Right cardiac atrium (tissue), 5 donors: ENCODE measurements at regions not wholly inside any gene's neighbourhood (a gene's known extent, or its start where the extent isn't known, plus 50 kb on each side); places are given as distances from the start of the nearest gene placed in this dataset.
A peak's percentile ranks its signal among the peaks of the same experiment; 100 is the strongest.

Experiments used
- ATAC-seq, 2 donors: fragments of 200-7000 bp; cut with Tn5 transposase; one replicate each; pipeline versions ENCODE4 v1.8.0 to v1.9.1; 2020; ENCODE audit warnings: moderate library complexity in 2 of 2, mild to moderate bottlenecking in 1 of 2
- DNase-seq, 3 donors: peaks; one replicate each; pipeline ENCODE4 v3.0.0-alpha.2; 2020
- H3K27ac ChIP-seq: one replicate; pipeline ENCODE4 v1.5.1; 2013; ENCODE audit warnings: mild to moderate bottlenecking, low read length, control low read depth, moderate library complexity
- H3K27me3 ChIP-seq: one replicate; pipeline ENCODE4 v1.6.1; 2013; ENCODE audit not compliant: control insufficient read depth, insufficient read depth
- H3K4me1 ChIP-seq: one replicate; pipeline ENCODE4 v1.6.1; 2013; ENCODE audit warnings: low read length; ENCODE audit not compliant: control insufficient read depth, insufficient read depth
- H3K4me3 ChIP-seq: one replicate; pipeline ENCODE4 v1.5.1; 2013; ENCODE audit warnings: low read length, control low read depth
- H3K9me3 ChIP-seq: one replicate; pipeline ENCODE4 v1.6.1; 2013; ENCODE audit warnings: low read length; ENCODE audit not compliant: control insufficient read depth
- WGBS: extraction: QIAGEN DNeasy Blood & Tissue Kit; methylation state at CpG from one replicate; pipeline ENCODE4 v1.1.7; 2013; 5-methylcytosine and 5-hydroxymethylcytosine counted together
- intact Hi-C, 4 donors: fragments of 100-400 bp; cut with DNase I; formaldehyde crosslinking; loops; one replicate each; pipeline versions ENCODE4 v1.11.0 to v1.14.0; 2022 to 2023
- donor health status: healthy with polysubstance abuse.
- donor health status: DM: no; HTN: yes; CAD: no.
- donor health status: DM: no; HTN: no; CAD: no.
- donor health status: DM: no; HTN: yes; CAD: no; lungs with severe emphysema.
- donor health status: DM: yes; HTN: yes; CAD: no.

GRCh38 chr22:48316257-48317250 is 1511.1 kb downstream of the BRD1 start:
- WGBS: 78% methylated on average over 19 of the region's 19 CpGs
- H3K4me1 ChIP-seq: no peaks in the 10 kb centered on the region
- peak in 1 of 2 donors; percentile 21 for ATAC-seq
- H3K9me3 ChIP-seq: no peaks in the 10 kb centered on the region
- no peak overlapping the region for H3K27ac ChIP-seq
- DNase-seq: peak in 1 of 3 donors; percentile 37
- intact Hi-C loops: no loop called here
- no peak overlapping the region for H3K4me3 ChIP-seq
- H3K27me3 ChIP-seq: no peaks in the 10 kb centered on the region

GRCh38 chr22:48315439-48316256 is 1512.0 kb downstream of the BRD1 start:
- ATAC-seq (no peak), DNase-seq (peak in 1 of 3 donors; percentile 45)
- Histone ChIP-seq H3K9me3 (no peaks in the 10 kb centered on the region), H3K27ac (no peak overlapping the region), H3K4me3 (no peak overlapping the region), H3K27me3 (no peaks in the 10 kb centered on the region), H3K4me1 (no peaks in the 10 kb centered on the region)
- WGBS: 81% methylated on average over 23 of the region's 23 CpGs
- intact Hi-C loops: no loop called here

- Histone ChIP-seq H3K4me3 (no peak overlapping the region), H3K27me3 (no peaks in the 10 kb centered on the region), H3K27ac (no peak overlapping the region), H3K4me1 (no peaks in the 10 kb centered on the region), H3K9me3 (no peaks in the 10 kb centered on the region)
- ATAC-seq (no peak), DNase-seq (no peak)
- 65% methylated on average over 6 of the region's 6 CpGs for WGBS
- intact Hi-C loops: no loop called here
Measured at GRCh38 chr22:48314073-48314472, 1513.6 kb downstream of the BRD1 start.

- Histone ChIP-seq H3K4me1 (no peaks in the 10 kb centered on the region), H3K27ac (no peak overlapping the region), H3K27me3 (no peaks in the 10 kb centered on the region), H3K4me3 (no peak overlapping the region), H3K9me3 (no peaks in the 10 kb centered on the region)
- no peak for ATAC-seq
- intact Hi-C loops: no loop called here
- DNase-seq: no peak
- 76% methylated on average over 14 of the region's 14 CpGs for WGBS
Measured at GRCh38 chr22:48313175-48313830, 1514.4 kb downstream of the BRD1 start.

- no peak for ATAC-seq
- no peak overlapping the region for H3K4me3 ChIP-seq
- H3K27me3 ChIP-seq: no peaks in the 10 kb centered on the region
- no peaks in the 10 kb centered on the region for H3K4me1 ChIP-seq
- no peak for DNase-seq
- 51% methylated on average over 10 of the region's 10 CpGs for WGBS
- no peak overlapping the region for H3K27ac ChIP-seq
- intact Hi-C loops: no loop called here
- no peaks in the 10 kb centered on the region for H3K9me3 ChIP-seq
Measured at GRCh38 chr22:48310740-48311139, 1516.9 kb downstream of the BRD1 start.

- H3K4me1 ChIP-seq: no peaks in the 10 kb centered on the region
- no peak overlapping the region for H3K4me3 ChIP-seq
- intact Hi-C loops: no loop called here
- no peak for DNase-seq
- H3K9me3 ChIP-seq: no peaks in the 10 kb centered on the region
- ATAC-seq: no peak
- H3K27me3 ChIP-seq: no peaks in the 10 kb centered on the region
- no peak overlapping the region for H3K27ac ChIP-seq
- WGBS: 65% methylated on average over 6 of the region's 6 CpGs
Measured at GRCh38 chr22:48310289-48310688, 1517.4 kb downstream of the BRD1 start.

- H3K27me3 ChIP-seq: no peaks in the 10 kb centered on the region
- no peaks in the 10 kb centered on the region for H3K4me1 ChIP-seq
- no peak overlapping the region for H3K4me3 ChIP-seq
- H3K27ac ChIP-seq: no peak overlapping the region
- WGBS: 43% methylated on average over 8 of the region's 8 CpGs
- no peaks in the 10 kb centered on the region for H3K9me3 ChIP-seq
- intact Hi-C loops: no loop called here
- ATAC-seq (no peak), DNase-seq (no peak)
Measured at GRCh38 chr22:48309836-48310235, 1517.8 kb downstream of the BRD1 start.

GRCh38 chr22:48309115-48309705 is 1518.5 kb downstream of the BRD1 start:
- DNase-seq (peak in 1 of 3 donors; percentile 30), ATAC-seq (no peak)
- Histone ChIP-seq H3K27ac (no peak overlapping the region), H3K9me3 (no peaks in the 10 kb centered on the region), H3K4me3 (no peak overlapping the region), H3K27me3 (no peaks in the 10 kb centered on the region), H3K4me1 (no peaks in the 10 kb centered on the region)
- intact Hi-C loops: no loop called here
- 86% methylated on average over 18 of the region's 18 CpGs for WGBS

- no peak overlapping the region for H3K4me3 ChIP-seq
- intact Hi-C loops: no loop called here
- no peak overlapping the region for H3K27ac ChIP-seq
- no peaks in the 10 kb centered on the region for H3K27me3 ChIP-seq
- 61% methylated on average over 7 of the region's 7 CpGs for WGBS
- H3K4me1 ChIP-seq: no peaks in the 10 kb centered on the region
- H3K9me3 ChIP-seq: no peaks in the 10 kb centered on the region
- ATAC-seq: no peak
- no peak for DNase-seq
Measured at GRCh38 chr22:48307931-48308330, 1519.7 kb downstream of the BRD1 start.

- 84% methylated on average over 19 of the region's 19 CpGs for WGBS
- intact Hi-C loops: no loop called here
- Histone ChIP-seq H3K4me3 (no peak overlapping the region), H3K9me3 (no peaks in the 10 kb centered on the region), H3K27ac (no peak overlapping the region), H3K4me1 (no peaks in the 10 kb centered on the region), H3K27me3 (no peaks in the 10 kb centered on the region)
- ATAC-seq (no peak), DNase-seq (peak in 1 of 3 donors; percentile 21)
Measured at GRCh38 chr22:48306785-48307510, 1520.7 kb downstream of the BRD1 start.
